Epithelial cell of proximal tubule (primary cell): ENCODE measurements at regions not wholly inside any gene's neighbourhood (a gene's known extent, or its start where the extent isn't known, plus 50 kb on each side); places are given as distances from the start of the nearest gene placed in this dataset.

Source experiments
- DNase-seq: peaks from one replicate; pipeline ENCODE4 v3.0.0-alpha.2; 2011; ENCODE audit warnings: low read depth
- H3K4me3 ChIP-seq: 2 replicates; pipeline ENCODE4 v1.5.1; 2011; ENCODE audit warnings: low read depth, mild to moderate bottlenecking, low read length
- CTCF ChIP-seq: conservative IDR thresholded peaks from 2 replicates; pipeline ENCODE4 v1.5.1; 2012; ENCODE audit warnings: low read depth, mild to moderate bottlenecking, low read length

DNA sequence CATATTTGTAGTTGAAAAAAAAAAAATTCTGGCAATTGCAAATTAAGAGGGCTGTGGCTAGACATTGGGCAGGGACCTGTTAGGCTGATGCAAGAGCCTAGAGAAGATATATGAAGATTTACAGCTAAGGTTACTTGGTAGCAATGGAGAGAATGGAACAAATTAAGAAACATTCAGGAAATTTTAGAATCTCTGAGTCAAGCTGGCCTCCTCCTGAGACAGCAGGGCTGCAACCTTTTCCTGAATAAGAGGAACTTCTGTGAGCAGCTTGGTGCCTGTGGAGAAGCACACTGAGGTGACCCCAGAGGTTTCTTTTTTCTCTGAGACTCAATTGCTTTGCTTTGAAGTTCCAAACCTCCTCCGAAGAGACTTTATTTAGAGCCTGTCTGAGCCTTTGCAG is 118.6 kb upstream of the LRATD1 start:
- TF ChIP-seq CTCF, result no peak
- H3K4me3 ChIP-seq, result no peak overlapping the region
- no peak for DNase-seq

- DNase-seq, result no peak
- H3K4me3 ChIP-seq, result no peak overlapping the region
- TF ChIP-seq CTCF, result no peak
Measured at GRCh38 chr2:14516844-14517243, 115.7 kb upstream of the LRATD1 start.

DNA sequence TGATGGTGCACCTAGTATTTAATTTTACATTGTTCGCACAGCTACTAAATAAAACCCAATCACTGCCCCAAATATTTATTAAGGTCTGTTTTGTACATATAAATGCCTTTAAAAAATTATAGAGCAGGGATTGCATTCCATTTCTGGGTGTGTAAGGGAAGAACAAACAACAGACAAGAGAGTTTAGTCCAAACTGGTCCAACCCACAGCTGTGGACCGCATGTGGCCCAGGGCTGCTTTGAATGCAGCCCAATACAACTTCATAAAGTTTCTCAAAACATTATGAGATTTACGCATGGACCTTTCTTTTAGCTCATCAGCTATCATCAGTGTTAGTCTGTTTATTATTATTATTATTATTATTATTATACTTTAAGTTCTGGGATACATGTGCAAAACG is 114.8 kb upstream of the LRATD1 start:
- no peak for TF ChIP-seq CTCF
- no peak for DNase-seq
- H3K4me3 ChIP-seq, result no peak overlapping the region

- DNase-seq, result no peak
- TF ChIP-seq CTCF, result no peak
- no peak overlapping the region for H3K4me3 ChIP-seq
Measured at GRCh38 chr2:14520385-14520945, 112.1 kb upstream of the LRATD1 start.

DNA sequence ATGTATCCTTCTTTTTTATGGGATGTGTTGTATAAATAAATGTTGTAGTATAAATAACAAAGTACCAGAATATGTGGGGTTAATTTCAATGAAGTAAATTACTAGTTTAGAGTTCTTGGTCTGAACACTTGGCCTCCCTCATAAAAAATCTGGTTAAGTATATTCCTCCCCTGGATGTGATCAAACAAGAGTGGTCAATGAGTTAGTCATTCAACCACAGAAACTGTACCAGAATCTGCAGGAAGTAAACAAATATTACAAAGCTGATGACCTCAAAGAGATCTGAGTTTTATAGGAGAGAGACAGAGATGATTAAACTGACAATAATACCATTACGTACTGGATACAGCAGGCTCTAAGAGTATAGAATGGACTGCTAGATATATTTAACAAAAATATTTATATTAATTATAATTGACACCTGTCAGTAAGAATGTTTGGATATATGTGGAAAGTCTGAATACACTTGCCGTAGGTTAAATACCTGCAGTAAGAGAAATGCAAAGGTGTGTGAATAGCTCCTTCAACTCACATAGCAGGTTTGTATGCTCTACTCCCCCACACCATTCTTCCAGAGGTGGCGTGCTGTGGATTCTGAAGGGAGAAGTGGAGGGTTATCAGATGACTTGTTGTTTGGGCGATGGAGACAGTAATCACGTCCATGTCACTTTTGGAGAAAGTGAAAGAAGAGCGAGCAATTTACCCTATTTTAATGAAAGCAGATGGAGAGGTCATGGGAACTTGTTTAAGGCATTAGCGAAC is 108.3 kb upstream of the LRATD1 start:
- no peak overlapping the region for H3K4me3 ChIP-seq
- no peak for DNase-seq
- TF ChIP-seq CTCF, result no peak

GRCh38 chr2:14524803-14525080 is 107.8 kb upstream of the LRATD1 start:
- peak; percentile 42 for DNase-seq
- H3K4me3 ChIP-seq, result no peak overlapping the region
- TF ChIP-seq CTCF, result no peak

DNA sequence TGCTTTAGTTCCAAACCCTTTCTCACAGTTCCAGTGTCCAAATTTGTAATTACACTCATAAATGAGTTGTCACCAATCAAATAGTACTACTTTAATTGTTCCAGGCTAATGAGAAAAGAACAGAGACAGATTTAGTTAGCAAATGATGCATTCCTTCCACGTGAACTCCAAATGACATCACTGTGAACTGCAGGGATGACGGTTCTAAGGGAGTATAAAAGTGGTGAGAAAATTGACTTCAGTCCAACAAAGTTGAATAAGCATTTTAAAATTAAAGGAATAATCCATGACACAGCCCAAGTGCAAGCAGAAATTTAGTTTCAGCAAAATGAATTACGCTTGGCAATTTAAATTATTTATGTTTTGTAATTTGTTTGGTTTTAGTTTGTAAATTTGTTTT is 102.0 kb upstream of the LRATD1 start:
- H3K4me3 ChIP-seq, result no peak overlapping the region
- DNase-seq, result no peak
- no peak for TF ChIP-seq CTCF
